RWPE1 (cell line): ENCODE measurements at regions not wholly inside any gene's neighbourhood (a gene's known extent, or its start where the extent isn't known, plus 50 kb on each side); places are given as distances from the start of the nearest gene placed in this dataset.

ENCODE experiments used
- CTCF ChIA-PET: fragments of 350-600 bp; sonication (Branson Sonifier 250); formaldehyde crosslinking; extraction: SDS; loops from one replicate; lab custom pipeline; 2021; lab: Yijun Ruan, JAX
- POLR2A ChIA-PET: fragments of 400-600 bp; formaldehyde crosslinking; extraction: SDS; loops from one replicate; lab custom pipeline; 2020; ENCODE audit warnings: antibody characterized with exemption; ENCODE audit not compliant: low non-redundant PET; lab: Yijun Ruan, JAX
- DNase-seq: peaks from one replicate; pipeline ENCODE4 v3.0.0; 2012; ENCODE audit warnings: low spot score
- H3K27ac ChIP-seq: fragments of 450-650 bp; 2 replicates; pipeline ENCODE4 v1.5.1; 2017
- TF ChIP-seq, protein P1 (sequence below): fragments of 450-650 bp; conservative IDR thresholded peaks from 2 replicates; pipeline ENCODE4 v1.5.1; 2017; ENCODE audit warnings: low read depth, mild to moderate bottlenecking

DNA sequence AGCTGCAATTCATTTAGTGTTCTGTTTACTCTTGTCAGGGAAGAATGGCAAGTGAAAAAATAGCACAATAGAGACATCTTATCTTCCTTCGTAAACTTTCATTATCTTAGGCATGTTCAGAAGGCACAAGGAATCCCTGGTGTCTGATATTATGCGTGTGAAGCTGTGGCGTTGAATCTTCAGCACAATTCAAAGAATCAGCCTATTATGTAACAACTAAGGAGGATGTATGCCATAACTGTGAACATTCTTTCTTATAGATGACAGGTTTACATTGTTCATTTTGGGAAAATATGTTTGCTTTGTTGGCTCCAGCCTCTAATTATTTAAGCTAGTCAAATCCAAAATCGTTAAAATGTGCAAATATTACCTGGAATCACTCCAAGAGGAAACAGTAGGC is 446.1 kb downstream of the ANXA1 start:
- CTCF ChIA-PET = no interaction called here

DNA sequence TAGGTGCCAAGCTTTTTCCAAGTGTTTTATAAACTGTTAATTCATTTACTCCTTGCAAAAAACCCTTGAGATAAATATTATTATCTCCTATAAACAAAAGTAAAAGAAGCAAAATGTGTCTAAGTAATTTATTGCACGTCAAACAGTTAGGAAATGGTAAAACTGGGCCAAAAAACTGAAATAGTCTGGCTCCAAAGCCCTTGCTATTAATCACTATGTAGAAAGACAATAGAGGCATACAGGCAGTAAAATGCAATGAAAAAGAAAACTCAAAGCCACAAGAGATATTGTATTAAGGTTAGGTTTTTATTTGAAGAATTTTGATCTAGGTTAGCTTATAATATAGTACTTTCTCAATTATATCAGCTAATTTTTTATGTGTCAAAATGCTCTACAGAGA is 457.7 kb downstream of the ANXA1 start:
- ChIA-PET POLR2A (no interaction called here), CTCF (no interaction called here)
- TF ChIP-seq, protein P1, sequence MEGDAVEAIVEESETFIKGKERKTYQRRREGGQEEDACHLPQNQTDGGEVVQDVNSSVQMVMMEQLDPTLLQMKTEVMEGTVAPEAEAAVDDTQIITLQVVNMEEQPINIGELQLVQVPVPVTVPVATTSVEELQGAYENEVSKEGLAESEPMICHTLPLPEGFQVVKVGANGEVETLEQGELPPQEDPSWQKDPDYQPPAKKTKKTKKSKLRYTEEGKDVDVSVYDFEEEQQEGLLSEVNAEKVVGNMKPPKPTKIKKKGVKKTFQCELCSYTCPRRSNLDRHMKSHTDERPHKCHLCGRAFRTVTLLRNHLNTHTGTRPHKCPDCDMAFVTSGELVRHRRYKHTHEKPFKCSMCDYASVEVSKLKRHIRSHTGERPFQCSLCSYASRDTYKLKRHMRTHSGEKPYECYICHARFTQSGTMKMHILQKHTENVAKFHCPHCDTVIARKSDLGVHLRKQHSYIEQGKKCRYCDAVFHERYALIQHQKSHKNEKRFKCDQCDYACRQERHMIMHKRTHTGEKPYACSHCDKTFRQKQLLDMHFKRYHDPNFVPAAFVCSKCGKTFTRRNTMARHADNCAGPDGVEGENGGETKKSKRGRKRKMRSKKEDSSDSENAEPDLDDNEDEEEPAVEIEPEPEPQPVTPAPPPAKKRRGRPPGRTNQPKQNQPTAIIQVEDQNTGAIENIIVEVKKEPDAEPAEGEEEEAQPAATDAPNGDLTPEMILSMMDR = no peak
- DNase-seq = no peak
- no peak overlapping the region for H3K27ac ChIP-seq

More for the DNA sequence above, 446.1 kb downstream of the ANXA1 start:
- H3K27ac ChIP-seq = no peak overlapping the region
- TF ChIP-seq, protein P1 = no peak
- DNase-seq = no peak
- POLR2A ChIA-PET = no interaction called here

DNA sequence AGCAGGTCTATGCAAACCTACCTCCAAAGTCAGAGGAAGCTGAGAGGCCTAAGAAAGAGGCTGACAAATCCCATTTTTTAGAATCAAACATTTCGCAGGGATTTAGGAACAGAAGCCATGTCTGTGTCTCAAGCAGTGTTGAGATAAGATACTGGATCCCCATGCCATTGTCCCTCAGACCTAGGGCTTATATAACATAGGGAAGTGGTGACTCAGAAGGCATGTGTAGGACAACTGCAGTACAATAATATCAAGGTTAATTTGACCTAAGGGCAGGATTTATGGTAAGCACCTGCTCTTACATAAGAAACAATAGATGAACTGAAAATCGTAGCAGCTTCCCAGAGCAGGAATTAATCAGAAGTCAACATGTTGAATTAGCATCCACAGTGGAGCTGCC is 459.4 kb downstream of the ANXA1 start:
- TF ChIP-seq, protein P1 = no peak
- no peak for DNase-seq
- H3K27ac ChIP-seq = no peak overlapping the region
- POLR2A ChIA-PET = no interaction called here
- CTCF ChIA-PET = interaction anchor here (0.5 to 1.5 kb wide), 3 partner anchors 15 to 1038 kb away, joined by 3 to 6 read pairs (median 4); no protein-coding TSS in a partner anchor

DNA sequence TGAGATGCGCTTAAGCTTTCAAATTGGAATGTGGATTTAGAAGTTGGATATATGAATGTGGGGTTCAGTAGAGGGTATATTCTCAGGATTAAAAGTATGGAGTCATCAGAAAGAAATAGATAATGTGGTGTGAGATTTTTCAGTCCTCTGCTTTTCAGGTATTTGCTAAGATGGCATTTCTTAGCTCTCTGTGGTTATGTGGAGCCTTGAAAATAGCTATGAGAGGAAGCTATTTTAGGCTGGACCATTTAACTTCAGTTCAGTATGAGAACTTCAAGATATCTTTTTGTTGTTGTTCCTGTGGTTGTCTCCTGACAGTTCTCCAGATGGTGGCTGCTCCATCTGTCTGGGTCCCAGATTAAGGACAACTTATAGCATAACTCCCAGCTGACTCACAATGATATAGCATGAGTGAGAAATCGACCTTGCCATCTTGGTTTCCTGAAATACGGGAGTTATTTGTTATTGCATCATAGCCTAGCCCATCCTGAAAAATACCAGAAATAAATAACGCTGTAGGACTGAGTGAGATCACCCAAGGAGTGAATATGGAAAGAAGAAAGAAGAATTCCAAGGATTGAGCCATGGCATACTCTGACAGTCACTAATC is 461.5 kb downstream of the ANXA1 start:
- no peak for DNase-seq
- CTCF ChIA-PET = interaction anchor here (0.6 kb wide), 2 partner anchors 24 to 64 kb away, joined by 3 to 5 read pairs; no protein-coding TSS in a partner anchor

DNA sequence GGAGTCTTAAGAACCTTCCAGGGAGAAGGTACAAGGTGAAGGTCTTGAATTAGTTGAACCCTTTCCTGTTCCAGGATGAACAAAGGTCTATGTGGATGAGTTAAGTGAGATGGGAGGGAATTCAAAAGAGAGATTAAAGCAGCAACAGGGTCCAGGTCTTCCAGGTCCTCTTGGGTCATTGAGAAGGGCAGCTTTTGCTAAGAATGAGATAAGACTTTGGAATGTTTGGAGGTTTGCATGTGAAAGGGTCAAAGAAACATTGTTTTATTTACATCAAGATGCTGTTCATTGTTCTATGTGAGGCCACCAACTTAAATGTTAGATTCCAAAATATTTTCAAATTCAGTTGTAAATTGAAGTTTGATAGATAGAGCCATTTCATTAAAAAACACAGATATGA is 463.9 kb downstream of the ANXA1 start:
- POLR2A ChIA-PET = no interaction called here
- no peak overlapping the region for H3K27ac ChIP-seq
- TF ChIP-seq, protein P1 = no peak
- CTCF ChIA-PET = no interaction called here
- DNase-seq = no peak

More for the DNA sequence above, 461.5 kb downstream of the ANXA1 start:
- TF ChIP-seq, protein P1 = no peak
- POLR2A ChIA-PET = no interaction called here
- no peak overlapping the region for H3K27ac ChIP-seq

DNA sequence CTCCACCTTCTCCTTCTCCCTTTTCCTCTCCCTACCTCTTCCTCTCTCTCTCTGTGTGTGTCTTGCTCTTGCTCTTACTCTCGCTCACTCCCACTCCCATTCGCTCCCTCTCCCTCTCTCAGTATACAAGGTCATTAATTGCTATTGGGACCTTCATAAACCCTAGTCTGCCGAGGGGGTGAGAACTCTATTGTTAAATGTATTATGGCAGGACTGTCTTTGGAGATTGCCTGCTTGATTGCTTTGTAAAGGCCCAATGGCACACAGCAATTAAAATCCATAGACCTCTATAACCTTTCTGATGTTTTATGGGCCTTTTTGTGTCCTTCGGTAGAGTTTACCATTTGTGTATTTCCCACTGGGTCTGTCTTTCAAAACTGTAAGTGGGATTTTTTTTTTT is 465.9 kb downstream of the ANXA1 start:
- no peak for DNase-seq
- ChIA-PET POLR2A (no interaction called here), CTCF (interaction anchor here (0.6 kb wide), 1 partner anchor 25 kb away, joined by 4 read pairs; no protein-coding TSS in a partner anchor)
- no peak overlapping the region for H3K27ac ChIP-seq
- TF ChIP-seq, protein P1 = no peak
